ENCODE measurements at regions not wholly inside any gene's neighbourhood (a gene's known extent, or its start where the extent isn't known, plus 50 kb on each side); places are given as distances from the start of the nearest gene placed in this dataset.
A peak's percentile ranks its signal among the peaks of the same experiment; 100 is the strongest.

DNA sequence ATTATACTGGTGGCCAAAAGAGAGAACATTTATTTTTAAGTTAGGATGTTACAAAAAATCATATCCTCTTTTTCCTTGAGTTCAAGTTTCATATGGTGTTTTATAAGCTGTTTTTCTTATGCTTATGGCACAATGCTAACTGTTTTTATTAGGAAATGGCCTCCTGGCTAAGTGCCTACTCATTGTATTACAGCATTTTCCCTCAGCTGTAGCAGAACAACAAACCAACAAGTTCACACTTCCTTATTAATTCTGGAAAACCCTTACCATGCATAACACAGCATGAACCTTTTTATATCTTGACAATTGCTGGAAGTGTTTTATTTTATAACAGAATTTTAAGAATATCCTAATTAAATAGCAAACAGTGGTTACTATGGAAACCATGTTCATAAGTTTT, 165.8 kb downstream of the GASK1B start:
- DNase-seq: no peak

DNA sequence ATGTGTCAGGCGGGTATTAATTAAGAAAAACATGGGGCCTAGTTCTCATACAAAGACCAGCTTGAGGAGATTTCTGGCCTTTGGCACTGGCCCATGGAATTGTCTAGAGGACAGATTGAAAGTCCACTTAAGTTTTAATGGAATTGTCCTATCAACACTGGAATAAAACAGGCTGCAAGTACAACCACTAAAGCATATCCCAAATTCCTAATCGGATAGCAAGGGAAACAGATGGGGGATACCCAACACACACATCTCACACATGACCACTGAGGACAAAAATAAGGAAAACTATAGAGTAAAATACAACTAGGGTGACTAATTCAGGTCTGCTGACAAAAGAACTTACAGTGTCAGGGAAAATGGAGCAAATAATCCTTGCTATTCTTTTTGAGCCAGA, 167.8 kb downstream of the GASK1B start:
- DNase-seq: no peak

DNA sequence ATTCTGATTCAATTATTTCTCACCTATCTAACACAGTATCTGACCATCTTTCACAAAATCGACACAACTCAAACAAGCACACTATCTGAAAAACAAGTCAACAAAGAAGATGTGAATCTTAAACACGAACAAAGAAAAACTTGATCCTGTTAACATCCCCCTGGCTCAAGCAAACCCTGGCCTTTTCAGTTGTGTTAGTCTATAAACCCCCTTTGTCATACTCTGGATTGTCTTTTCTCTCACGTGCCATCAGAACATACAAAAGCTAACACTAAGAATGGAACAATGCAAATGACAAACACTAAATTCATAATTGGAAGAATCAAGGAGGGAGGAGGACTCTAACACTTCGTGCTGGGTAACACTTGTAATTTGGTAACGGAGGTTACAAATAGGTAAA, 168.7 kb downstream of the GASK1B start:
- DNase-seq: no peak

DNA sequence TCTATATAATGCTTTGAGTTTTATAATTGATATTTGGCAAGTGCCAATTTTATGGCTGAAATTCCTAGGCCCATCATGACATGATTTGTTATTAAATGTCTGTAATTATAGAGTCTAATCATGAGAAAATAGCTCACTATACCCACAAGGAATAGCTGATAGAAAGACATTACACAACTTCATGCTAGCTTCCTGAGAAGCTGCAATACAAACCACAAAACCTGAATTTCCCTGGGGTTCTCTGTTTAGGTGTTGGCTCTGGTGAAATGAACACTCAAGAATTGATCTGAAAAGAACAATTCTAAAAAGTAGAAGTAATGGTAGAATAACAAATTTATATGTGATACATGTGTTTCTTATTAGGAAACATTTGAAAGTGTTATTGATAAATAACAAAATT, 169.6 kb downstream of the GASK1B start:
- no peak for DNase-seq

DNA sequence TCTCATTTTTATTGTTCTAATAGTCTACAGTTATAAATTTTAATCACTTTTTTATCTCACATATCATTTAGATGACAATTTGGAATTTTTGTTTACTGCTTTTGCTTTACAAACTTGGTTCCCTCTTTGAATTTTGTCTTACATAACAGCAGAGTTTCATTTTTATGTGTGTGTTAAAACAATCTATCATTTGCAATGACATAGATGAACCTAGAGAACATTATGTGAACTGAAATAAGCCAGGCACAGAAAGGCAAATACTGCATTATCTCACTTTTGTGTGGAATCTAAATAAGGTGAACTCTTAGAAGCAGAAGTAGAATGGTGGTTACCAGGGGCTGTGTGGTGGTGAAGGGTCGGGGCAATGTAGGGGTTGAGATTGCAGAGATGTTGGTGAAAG, 170.7 kb downstream of the GASK1B start:
- no peak for DNase-seq

DNA sequence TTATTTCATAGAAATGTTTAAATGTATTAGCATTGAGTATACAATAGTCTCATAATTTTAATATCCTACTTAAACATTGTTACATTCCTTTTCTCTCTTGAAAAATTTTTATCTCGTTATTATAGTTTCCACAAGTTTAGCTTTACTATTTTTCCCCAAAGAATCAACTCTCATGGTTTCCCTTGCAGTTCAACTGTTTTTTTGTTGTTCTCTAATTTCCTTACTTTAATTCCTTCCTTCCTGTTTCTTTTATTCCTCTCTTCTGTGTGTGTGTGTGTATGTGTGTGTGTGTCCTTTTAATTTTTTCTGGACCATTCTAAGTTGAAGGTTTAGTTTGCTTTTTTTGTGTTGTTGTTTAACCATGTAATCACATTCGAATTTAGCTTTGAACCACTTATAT, 171.1 kb downstream of the GASK1B start:
- no peak for DNase-seq

DNA sequence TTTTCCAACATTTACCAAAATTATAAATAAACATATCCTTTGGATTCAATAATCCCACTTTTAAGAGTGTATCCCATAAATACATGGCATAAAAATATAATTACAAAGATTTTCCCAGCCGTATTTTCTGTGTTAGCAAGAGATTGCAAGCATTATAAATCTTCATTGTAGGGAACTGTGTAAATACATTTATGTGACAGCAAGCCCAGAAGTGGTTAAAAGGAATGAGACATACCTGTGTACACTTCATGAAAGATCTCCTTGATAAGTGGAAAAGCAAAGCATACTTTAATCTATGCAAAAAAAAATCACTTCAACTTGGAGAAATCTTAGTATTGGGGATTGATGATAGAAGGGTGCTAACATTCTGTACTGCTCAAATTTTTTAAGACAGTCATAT, 173.1 kb downstream of the GASK1B start:
- no peak for DNase-seq

DNA sequence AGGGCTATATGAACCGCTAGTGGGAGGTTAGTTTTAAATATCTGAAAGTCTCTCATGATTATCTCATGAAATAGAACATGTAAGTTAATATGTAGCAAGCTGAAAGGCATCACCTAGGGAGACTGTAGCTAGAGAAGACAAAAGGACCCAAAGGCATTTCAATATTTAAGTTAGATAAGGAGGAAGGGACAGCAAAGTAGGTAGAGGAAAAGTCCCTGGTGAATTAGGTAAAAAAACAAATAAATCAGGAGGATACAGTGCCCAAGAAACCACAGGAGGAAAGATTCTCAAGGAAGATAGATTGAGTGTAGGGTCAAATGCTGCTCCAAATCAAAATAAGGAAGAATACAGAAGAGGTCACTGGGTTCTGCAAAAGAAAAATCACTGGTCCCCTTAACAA, 175.5 kb downstream of the GASK1B start:
- no peak for DNase-seq

DNA sequence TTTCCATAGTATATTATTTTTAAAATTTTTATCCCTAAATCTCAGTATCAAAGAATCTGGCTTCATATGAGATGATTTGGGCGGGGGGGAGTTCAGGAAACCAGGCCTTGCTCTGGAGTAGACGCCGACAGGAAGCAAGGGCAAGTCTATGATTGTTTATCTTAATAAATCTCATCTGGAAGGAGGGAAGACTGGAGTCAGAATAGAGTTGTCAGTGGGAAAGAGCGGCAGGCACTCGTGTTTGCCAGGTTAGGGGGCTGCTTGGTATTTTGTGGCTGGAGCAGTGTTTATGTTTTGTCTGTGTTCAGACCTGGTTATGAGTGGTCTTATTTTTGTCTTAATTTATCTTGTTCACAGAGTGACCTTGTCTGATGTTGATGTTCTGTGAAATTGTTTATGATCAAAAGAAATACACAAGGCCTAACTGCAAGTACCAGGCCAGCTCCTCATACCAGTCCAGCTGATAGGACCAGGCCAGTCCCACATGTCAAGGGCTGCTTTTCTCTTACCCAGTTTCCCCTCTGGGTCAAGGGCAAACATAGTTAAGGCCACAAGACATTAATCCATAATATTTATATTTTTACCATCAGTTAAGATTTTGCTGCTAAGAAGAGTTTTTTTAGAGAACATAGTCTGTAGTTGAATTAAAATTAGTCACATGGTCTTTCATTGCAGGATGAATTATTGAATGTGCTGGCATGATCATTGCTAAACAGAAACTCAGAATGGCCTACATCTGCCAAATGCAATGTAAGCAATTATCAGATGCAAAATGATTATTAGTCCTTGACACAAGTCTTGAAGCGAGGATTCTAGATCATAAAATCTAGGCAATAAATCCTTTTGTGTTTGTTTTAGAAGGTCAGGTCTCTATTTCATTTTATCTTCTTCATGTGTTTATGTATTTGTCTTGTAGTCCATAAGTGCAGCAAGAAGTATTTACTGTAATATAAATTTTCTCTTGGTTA, 176.5 kb downstream of the GASK1B start:
- no peak for DNase-seq

DNA sequence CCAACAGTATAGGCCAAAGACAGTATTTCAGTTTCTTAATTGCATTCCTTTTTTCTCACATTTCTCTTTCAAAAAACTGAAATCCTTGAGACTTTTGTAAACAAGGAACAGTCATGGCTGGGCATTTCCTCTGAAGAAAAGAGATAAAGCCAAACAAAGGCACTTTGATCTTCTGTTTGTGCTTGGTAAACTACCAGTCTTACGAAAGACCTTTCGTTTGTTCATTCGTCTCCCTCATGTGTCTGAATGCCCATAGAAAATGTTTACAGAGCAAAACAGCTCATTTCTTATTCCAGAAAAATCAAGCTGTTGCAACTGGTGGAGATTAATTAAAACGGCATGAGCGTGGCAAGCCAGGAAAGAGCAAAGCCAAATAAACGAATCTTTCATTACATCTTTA, 178.0 kb downstream of the GASK1B start:
- DNase-seq: no peak

DNA sequence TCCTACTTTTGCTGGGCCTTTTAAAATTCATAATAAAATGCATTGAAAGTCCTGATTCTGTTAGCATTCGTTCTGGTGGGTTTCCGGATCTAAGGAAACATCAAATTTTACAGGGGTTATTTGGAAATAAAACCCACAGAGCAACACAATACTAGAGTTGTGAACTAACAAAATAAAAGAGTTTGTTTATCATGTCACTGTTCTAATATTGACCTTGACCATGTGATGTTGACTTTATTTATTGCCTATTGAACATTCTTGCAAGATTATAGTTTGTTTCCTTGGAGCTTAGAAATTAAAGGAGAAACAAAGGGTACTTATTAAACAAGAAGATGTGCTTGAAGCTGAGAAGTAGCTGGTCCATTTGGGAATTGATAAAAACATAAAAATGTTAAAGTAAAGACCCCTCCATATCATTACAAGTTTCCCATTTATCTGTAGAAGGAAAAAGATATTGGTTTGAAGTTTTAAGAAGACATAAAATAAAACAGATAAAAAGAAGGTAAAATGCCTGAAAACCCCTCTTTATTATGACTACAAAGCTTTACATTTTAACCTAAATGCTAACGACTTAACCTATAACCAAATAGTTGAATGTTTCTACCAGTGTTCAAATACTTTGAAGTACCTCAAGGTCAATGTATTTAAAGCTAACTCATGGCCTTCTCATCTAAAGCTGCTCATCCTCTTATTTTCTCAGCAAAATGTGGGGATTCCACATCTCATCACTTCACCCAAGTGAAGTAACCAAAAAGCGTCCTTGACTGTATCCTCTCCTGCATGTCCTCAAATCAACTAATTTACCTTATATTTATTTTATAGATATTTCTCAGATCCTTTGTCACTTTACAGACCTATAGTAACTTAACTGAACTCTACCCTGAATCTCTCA, 179.6 kb downstream of the GASK1B start:
- DNase-seq: no peak

DNA sequence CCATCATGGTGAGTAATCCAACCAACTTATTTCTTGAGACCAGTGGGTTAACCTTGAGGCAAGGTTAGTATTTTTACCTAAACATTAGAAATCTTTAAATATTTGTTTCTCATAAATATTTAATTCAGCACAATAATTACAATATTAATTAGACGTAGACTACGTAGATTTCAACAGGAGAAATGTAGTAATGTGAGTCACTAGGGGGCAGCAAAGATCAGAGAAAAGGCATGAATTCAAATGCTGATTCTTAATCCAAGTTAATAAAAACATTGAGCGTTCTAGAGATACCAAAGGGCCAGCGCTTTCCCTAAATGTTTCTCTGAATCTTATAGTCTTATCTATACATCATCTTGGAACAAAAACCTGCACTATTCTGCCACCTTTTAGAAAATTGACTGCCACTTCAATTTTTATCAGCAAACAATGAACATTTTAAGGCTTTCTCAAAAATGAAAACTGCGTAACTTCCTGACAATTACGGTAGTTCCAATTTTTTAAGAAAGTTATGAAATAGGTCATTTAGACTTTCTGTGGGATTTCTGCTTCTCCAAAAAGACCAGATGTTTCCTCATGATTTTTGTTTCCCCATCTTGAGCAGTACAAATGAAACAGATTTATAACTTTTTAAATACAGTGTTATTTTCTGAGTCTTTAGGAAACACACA, 180.7 kb downstream of the GASK1B start:
- DNase-seq: peak; percentile 52

DNA sequence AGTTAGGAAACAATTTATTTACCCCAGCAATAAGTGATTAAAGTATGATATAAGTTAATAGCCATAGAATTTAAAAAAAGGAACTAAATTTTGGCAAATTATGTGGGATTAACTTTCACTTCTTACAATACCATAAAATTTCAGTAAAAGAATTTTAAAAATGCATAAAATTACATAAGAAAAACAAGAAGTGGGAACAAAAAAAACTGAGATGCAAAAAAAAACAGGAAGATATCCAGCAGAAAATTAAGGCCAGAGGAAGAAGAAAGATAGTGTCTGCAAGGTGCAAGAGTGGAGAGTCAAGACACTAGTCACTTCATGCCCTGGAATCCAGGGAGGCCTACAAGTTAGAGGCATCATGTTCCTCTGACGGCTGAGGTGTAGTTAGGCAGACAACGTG, 184.2 kb downstream of the GASK1B start:
- no peak for DNase-seq

DNA sequence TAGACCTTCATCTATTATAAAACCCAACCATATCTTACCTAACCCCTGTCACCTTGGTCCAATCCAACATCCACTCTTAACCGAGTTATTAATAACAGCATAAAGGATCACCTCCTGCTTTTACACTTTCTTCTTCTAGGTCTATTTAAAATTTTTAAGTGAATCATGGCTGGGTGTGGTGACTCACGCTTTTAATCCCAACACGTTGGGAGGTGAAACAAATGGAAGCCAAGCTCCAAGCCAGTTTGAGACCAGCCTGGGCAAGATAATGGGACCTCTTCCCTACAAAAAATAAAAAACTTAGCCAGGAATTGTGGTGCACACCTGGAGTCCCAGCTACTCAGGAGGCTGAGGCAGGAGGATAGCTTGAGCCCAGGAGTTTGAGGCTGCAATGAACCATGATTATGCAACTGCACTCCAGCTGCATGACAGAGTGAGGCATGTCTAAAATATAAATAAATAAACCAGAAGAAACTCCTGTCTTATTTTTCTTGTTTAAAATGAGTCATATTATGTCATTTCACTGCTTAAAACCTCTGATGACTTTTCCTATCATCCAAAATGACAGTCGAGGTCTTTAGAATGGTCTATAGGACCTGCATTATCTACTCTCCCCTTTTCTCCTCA, 188.4 kb downstream of the GASK1B start:
- DNase-seq: no peak

DNA sequence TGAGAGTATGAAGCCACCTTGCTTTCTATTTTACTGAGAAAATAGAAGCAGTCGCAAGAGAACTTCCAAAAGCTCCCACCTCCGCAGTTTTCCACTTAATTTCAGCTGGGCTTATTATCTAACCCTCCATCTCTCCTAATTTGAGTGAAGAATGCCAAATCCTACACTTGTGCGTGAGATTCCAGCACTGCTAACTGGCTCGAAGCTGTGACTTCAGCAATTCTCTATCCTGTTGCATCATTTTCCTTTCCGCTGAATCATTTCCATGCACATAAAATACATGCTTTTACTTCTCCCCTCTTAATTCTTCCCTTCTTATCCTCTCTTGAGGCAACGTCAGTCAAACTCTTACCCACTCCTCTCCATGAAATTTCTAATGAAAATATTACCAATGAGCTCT, 189.5 kb downstream of the GASK1B start:
- DNase-seq: no peak

DNA sequence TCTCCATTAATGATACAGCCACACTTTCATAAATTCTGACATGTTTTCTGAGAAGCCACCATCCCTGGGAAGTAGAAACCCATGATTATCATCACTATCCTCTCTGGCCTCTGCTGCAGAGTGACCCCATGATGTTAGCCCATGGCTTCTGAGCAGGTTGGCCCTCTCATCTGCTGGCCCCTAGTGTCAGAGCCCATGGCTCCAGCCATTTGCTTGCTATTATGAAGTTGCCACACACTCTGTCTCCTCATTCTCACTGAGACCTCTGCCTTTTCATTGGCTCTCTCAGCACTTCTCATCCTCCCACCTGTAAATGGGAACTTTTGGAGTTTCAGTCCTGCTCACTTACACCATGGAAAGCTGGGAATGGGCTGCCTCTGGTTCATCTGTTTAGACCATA, 192.7 kb downstream of the GASK1B start:
- DNase-seq: no peak

DNA sequence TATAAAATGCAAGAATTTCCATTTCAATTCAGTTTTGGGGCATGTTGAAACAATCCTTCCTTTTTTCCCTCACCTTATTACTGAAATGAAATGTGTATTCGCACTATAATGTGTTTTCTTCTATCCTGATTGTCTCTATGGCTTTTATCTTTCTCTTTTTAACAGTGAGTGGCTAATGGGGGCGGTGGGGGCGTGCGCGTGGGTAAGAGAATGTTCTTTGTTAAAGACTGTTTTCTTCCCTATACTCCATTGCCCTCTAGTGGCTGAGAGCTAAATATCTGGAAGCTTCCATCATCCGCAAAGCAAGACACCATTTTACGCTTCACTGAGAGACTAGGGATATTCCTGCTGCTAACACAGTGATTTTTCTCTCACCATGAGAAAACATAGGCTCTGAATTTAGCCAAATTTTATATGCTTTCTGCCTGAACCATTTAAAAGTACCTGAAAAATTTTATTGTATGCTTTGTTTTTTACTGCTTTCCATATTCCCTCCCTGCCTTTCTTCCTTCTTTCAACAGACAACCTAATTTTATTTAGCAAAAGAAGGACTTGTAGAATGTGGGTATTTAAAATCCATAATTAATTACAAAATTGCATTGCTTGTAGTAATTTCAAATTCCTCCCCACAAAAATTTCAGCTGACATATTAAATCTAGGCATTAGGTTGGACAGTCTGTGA, 194.0 kb downstream of the GASK1B start:
- peak; percentile 63 for DNase-seq

DNA sequence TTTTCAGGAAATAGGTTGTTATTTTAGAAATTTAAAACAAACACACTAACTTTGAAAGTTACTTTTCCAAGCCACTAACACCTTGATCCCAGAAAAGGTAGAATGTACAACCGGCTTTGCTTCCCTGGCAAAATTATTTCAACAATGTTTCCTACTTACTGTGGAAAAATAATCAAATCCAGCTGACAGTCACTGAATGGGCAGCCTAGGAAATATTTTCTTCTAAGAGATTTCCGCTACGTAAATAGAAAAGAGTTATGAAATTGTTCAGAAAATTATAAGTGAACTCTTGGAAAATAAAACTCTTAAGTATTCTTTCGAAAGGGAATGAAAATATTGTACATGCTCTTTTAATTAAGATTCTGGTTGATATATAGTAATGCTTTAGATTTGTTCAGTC, 195.7 kb downstream of the GASK1B start:
- no peak for DNase-seq

DNA sequence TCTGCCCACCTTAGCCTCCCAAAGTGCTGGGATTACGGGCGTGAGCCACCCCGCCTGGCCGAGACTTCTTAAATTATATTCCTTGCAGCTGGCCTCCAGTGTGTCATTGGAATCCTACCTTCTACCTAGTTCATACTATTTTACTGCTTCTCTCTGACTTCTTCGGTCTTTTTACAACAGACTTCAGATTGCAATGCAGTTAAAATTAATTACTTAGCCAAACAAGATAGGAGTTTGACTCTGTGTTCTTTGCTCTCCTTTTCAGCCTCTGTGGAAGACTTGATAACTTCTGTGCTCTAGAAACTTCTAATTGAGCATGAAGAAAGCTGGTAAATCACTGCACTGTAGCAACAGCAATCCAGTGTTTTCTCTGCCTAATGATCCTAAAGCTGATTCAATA, 199.5 kb downstream of the GASK1B start:
- DNase-seq: no peak

DNA sequence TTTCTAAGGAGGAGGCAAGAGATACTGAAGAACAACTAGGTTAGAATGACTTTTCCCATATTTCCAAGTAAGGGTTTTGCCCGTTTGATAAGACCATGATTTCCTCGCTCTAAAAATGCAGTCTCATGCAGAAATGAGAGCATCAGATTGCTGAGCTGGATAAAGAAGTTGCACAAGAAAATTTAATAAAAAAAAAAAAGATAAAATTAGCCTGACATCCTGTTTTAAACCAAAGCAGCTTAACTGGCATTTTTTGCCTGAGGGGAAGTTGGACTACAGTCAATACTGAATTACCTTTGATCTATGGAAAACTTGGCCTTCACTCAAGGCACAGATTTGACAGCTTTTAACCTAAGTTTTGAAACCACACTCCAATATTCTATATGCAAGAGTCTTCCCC, 208.4 kb downstream of the GASK1B start:
- no peak for DNase-seq

DNA sequence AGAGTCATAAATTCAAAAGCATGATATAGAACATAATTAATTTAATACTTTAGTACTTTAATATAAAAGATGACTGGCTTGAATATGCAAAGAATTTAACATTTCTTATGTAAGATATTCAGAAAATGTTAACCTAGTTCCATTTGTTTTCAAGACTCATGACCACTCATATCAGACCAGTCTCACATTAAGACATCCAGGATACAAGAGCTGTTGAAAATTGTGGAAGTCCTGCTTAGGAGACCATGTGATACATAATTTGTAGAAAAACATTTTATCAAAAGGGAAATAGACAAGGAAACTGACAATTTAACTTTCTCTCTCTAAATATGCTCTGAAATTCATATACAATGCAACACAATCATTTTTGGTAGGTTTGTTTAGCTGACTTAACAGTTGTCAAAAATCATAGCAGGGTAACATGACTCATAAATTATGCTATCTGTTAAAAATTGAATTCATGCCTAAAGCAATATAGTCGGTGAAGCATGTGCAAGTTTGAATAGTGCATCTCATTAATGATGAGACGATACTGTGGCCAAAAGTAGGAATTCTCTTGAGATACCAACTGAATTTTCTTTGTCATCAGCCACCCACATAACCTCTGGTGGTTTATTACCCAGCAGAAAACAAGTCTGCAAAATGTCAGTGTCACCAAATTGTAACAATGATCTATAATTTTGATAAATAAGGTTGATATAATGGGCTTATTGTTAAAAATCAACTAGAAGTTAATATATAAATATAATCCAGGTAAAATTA, 211.4 kb downstream of the GASK1B start:
- DNase-seq: no peak

DNA sequence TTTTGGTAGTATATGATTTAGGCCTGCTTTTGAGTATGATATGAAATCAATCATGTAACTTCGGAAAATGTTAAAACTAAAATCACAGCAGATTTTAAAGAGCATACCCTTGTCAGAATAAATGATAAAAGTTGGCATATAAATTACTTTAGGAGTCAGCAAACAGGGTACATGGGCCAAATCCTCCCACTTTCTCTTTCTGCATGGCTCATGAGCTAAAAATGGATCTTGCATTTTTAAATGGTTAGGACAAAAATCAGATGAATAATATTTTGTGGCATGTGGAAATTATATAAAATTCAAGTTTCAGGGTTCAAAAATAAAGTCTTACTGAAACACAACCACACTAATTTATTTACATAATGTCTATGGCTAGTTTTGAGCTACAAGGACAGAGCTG, 214.9 kb downstream of the GASK1B start:
- DNase-seq: no peak
